GM12865 (cell line): ENCODE measurements at regions not wholly inside any gene's neighbourhood (a gene's known extent, or its start where the extent isn't known, plus 50 kb on each side); places are given as distances from the start of the nearest gene placed in this dataset.

Experiments
- DNase-seq: peaks from one replicate; pipeline ENCODE4 v3.0.0; 2010; ENCODE audit warnings: low read depth
- H3K4me3 ChIP-seq: 2 replicates; pipeline ENCODE4 v1.5.1; 2011; ENCODE audit warnings: mild to moderate bottlenecking, low read depth, low read length, control low read depth
- CTCF ChIP-seq: IDR thresholded peaks from 2 replicates; pipeline ENCODE4 v1.5.1; 2011; ENCODE audit warnings: low read length, control low read depth, low read depth, inconsistent platforms; ENCODE audit not compliant: insufficient read depth; ENCODE audit errors: missing control alignments

- no peak for DNase-seq
- TF ChIP-seq CTCF: no peak
Measured at GRCh38 chr6:91106083-91106482, 519.2 kb upstream of the MAP3K7 start.

GRCh38 chr6:91105532-91105931 lies 518.7 kb upstream of the MAP3K7 start:
- no peak overlapping the region for H3K4me3 ChIP-seq
- DNase-seq: no peak
- TF ChIP-seq CTCF: no peak

More at GRCh38 chr6:91106083-91106482, 519.2 kb upstream of the MAP3K7 start:
- H3K4me3 ChIP-seq: no peak overlapping the region

GRCh38 chr6:91099479-91099878 lies 512.6 kb upstream of the MAP3K7 start:
- no peak for DNase-seq
- no peak overlapping the region for H3K4me3 ChIP-seq
- no peak for TF ChIP-seq CTCF

GRCh38 chr6:91098006-91098405 lies 511.1 kb upstream of the MAP3K7 start:
- H3K4me3 ChIP-seq: no peak overlapping the region
- no peak for TF ChIP-seq CTCF
- no peak for DNase-seq

GRCh38 chr6:91097364-91097763 lies 510.5 kb upstream of the MAP3K7 start:
- DNase-seq: no peak
- H3K4me3 ChIP-seq: no peak overlapping the region
- no peak for TF ChIP-seq CTCF

GRCh38 chr6:91094806-91095475 lies 508.1 kb upstream of the MAP3K7 start:
- no peak for DNase-seq
- no peak for TF ChIP-seq CTCF
- no peak overlapping the region for H3K4me3 ChIP-seq

- no peak for DNase-seq
- no peak overlapping the region for H3K4me3 ChIP-seq
- no peak for TF ChIP-seq CTCF
Measured at GRCh38 chr6:91094341-91094740, 507.5 kb upstream of the MAP3K7 start.
